Neutrophil (primary cell): ENCODE measurements at regions not wholly inside any gene's neighbourhood (a gene's known extent, or its start where the extent isn't known, plus 50 kb on each side); places are given as distances from the start of the nearest gene placed in this dataset.

Source experiments
- H3K27ac ChIP-seq: fragments of 200-600 bp; sonication (generic); 2 replicates; pipeline ENCODE4 v1.5.1; 2016; ENCODE audit warnings: mild to moderate bottlenecking, moderate library complexity
- H3K27me3 ChIP-seq: fragments of 200-600 bp; sonication (generic); 2 replicates; pipeline ENCODE4 v1.6.0; 2016; ENCODE audit warnings: mild to moderate bottlenecking
- H3K36me3 ChIP-seq: fragments of 200-600 bp; sonication (generic); 2 replicates; pipeline ENCODE4 v1.5.1; 2017
- H3K4me1 ChIP-seq, 2 experiments: fragments of 200-600 bp in 1 of 2; sonication (generic) in 1 of 2; 1 replicate in 1 of 2; 2 replicates in 1 of 2; pipeline versions ENCODE4 v1.5.1 to v1.6.1; 2013 to 2016; ENCODE audit warnings: low read depth in 1 of 2, low read length in 1 of 2, mild to moderate bottlenecking in 1 of 2, moderate library complexity in 1 of 2; ENCODE audit not compliant: control insufficient read depth in 1 of 2, insufficient read depth in 1 of 2
- H3K4me3 ChIP-seq, 2 experiments: fragments of 200-600 bp in 1 of 2; sonication (generic) in 1 of 2; 1 replicate in 1 of 2; 2 replicates in 1 of 2; pipeline ENCODE4 v1.5.1; 2013 to 2016; ENCODE audit warnings: low read depth in 1 of 2, low read length in 1 of 2, mild to moderate bottlenecking in 1 of 2, moderate library complexity in 1 of 2
- H3K9me3 ChIP-seq: fragments of 200-600 bp; sonication (generic); 2 replicates; pipeline ENCODE4 v1.5.1; 2016
- TF ChIP-seq, protein P1 (sequence below): fragments of 200-600 bp; sonication (generic); IDR thresholded peaks from 2 replicates; pipeline ENCODE4 v1.5.1; 2016; ENCODE audit warnings: antibody characterized with exemption

- Histone ChIP-seq H3K4me1 (no peaks in the 10 kb centered on the region), H3K27ac (no peak overlapping the region), H3K4me3 (no peak overlapping the region), H3K9me3 (no peaks in the 10 kb centered on the region), H3K27me3 (no peaks in the 10 kb centered on the region), H3K36me3 (no peaks in the 10 kb centered on the region)
- TF ChIP-seq, protein P1, sequence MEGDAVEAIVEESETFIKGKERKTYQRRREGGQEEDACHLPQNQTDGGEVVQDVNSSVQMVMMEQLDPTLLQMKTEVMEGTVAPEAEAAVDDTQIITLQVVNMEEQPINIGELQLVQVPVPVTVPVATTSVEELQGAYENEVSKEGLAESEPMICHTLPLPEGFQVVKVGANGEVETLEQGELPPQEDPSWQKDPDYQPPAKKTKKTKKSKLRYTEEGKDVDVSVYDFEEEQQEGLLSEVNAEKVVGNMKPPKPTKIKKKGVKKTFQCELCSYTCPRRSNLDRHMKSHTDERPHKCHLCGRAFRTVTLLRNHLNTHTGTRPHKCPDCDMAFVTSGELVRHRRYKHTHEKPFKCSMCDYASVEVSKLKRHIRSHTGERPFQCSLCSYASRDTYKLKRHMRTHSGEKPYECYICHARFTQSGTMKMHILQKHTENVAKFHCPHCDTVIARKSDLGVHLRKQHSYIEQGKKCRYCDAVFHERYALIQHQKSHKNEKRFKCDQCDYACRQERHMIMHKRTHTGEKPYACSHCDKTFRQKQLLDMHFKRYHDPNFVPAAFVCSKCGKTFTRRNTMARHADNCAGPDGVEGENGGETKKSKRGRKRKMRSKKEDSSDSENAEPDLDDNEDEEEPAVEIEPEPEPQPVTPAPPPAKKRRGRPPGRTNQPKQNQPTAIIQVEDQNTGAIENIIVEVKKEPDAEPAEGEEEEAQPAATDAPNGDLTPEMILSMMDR, result no peak
Observed at GRCh38 chr10:131693766-131694165, 207.0 kb upstream of the PPP2R2D start.

DNA sequence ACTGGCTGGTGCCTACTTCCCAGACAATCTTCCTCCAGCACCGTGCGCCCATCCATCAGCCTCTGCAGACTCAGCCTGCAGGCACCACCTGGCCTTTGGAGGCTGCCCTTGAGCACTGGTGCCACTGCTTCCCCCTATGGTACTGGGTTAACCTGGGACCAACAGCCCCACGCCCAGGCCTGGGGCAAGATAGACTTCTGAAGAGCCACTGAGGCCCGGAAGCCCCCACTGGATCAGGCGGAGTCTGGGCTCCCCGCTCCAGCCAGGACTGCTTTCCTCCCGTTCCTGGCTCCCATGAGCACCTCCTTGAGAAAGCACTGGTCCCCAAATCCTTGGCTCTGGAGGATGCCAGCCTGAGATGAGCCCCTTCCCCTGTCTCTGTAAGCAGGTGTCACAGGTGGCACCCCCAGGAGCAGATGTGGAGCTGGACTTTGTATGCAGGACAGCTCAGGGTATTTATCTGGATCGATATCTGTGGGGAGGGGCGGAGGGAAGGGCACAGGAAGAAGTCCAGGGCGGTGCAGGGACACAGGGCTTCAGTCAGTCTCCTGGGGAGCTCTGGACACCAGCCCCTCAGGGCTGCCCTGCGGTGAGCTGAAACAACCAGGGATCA is 206.5 kb upstream of the PPP2R2D start:
- Histone ChIP-seq H3K4me3 (no peak overlapping the region), H3K9me3 (no peaks in the 10 kb centered on the region), H3K4me1 (no peaks in the 10 kb centered on the region), H3K27ac (no peak overlapping the region), H3K27me3 (no peaks in the 10 kb centered on the region), H3K36me3 (no peaks in the 10 kb centered on the region)
- TF ChIP-seq, protein P1, result no peak

DNA sequence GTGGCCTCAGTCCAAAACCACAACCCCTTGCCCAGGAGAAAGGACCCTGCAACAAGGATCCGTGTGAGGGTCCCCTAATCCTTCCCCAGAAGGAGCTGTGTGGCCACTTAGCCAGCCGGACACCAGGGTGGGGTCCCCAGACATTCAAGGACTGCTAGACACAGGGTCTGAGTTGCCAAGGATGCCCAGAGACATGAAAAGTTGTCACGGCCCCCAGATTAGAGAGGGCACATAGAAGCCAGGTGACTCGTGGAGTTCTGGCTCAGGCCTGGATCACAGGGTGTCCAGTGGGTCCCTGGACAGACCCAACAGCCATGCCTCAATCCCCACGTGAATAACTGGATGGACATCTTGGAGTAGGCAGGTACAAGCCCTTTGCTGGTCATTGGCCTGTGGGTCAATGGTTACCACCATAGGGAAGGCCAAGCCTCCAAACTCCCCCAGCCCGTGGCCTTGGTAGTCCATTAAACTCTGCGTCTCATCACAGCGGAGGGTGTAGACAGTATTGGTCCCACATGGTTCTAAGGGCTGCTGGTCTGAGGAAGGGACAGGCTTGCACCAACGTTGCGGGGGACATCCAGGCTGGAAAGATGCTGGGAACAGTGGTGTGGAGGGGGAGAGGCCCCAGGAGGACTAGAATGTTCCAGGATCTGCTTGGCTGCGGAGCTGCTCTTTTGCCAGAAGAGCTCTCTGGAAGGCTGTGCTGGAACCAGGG is 205.9 kb upstream of the PPP2R2D start:
- Histone ChIP-seq H3K27ac (no peak overlapping the region), H3K27me3 (no peaks in the 10 kb centered on the region), H3K9me3 (no peaks in the 10 kb centered on the region), H3K36me3 (no peaks in the 10 kb centered on the region), H3K4me3 (no peak overlapping the region), H3K4me1 (no peaks in the 10 kb centered on the region)
- TF ChIP-seq, protein P1, result no peak

GRCh38 chr10:131695496-131696165 is 205.2 kb upstream of the PPP2R2D start:
- no peaks in the 10 kb centered on the region for H3K9me3 ChIP-seq
- no peaks in the 10 kb centered on the region for H3K36me3 ChIP-seq
- H3K4me3 ChIP-seq, result no peak overlapping the region
- TF ChIP-seq, protein P1, result no peak
- H3K27me3 ChIP-seq, result no peaks in the 10 kb centered on the region
- H3K27ac ChIP-seq, result no peak overlapping the region
- H3K4me1 ChIP-seq, result no peaks in the 10 kb centered on the region

- H3K27me3 ChIP-seq, result no peaks in the 10 kb centered on the region
- H3K4me1 ChIP-seq, result no peaks in the 10 kb centered on the region
- no peaks in the 10 kb centered on the region for H3K36me3 ChIP-seq
- TF ChIP-seq, protein P1, result no peak
- no peak overlapping the region for H3K4me3 ChIP-seq
- H3K27ac ChIP-seq, result no peak overlapping the region
- no peaks in the 10 kb centered on the region for H3K9me3 ChIP-seq
Observed at GRCh38 chr10:131697476-131698128, 203.2 kb upstream of the PPP2R2D start.
